ENCODE measurements at regions not wholly inside any gene's neighbourhood (a gene's known extent, or its start where the extent isn't known, plus 50 kb on each side); places are given as distances from the start of the nearest gene placed in this dataset.

- intact Hi-C loops (cut with micrococcal nuclease) = no loop called here
- no peak for TF ChIP-seq POLR2AphosphoS5 (IDR thresholded peaks at IDR 0.05; ENCODE audit: low read depth, low read length)
- TF ChIP-seq EGR1 (IDR thresholded peaks at IDR 0.05; ENCODE audit: low read depth) = no peak
- no peak for TF ChIP-seq ZBTB33 (IDR thresholded peaks at IDR 0.05; ENCODE audit: extremely low read depth, insufficient replicate concordance, low read length)
- TF ChIP-seq CTCF (IDR thresholded peaks at IDR 0.05 in 2 of 3, conservative IDR thresholded peaks at IDR 0.05 in 1 of 3; ENCODE audit: borderline replicate concordance in 1 of 3, insufficient read depth in 1 of 3, low read depth in 2 of 3, low read length in 2 of 3) = no peak
- no peak for TF ChIP-seq YY1 (IDR thresholded peaks at IDR 0.05; ENCODE audit: extremely low read depth, insufficient replicate concordance, low read depth, low read length)
- no peak for TF ChIP-seq SRF (IDR thresholded peaks at IDR 0.05; ENCODE audit: low read depth)
- no peak for TF ChIP-seq TCF7L2 (IDR thresholded peaks at IDR 0.05; ENCODE audit: borderline replicate concordance, extremely low read depth, insufficient read depth, insufficient read length)
- TF ChIP-seq CEBPB (IDR thresholded peaks at IDR 0.05; ENCODE audit: low read depth) = no peak
- no peak for TF ChIP-seq ELF1 (IDR thresholded peaks at IDR 0.05; ENCODE audit: borderline replicate concordance, low read depth)
- TF ChIP-seq RAD21 (IDR thresholded peaks at IDR 0.05; ENCODE audit: low read depth) = no peak
- no peak for TF ChIP-seq SIN3A (IDR thresholded peaks at IDR 0.05; ENCODE audit: low read depth)
- TF ChIP-seq ZNF274 (IDR thresholded peaks at IDR 0.05; ENCODE audit: low read depth, low read length) = no peak
- Histone ChIP-seq H3K9me2 (ENCODE audit: insufficient read depth) (no peaks in the 10 kb centered on the region), H3K4me2 (ENCODE audit: low read length) (no peak overlapping the region), H3K9me3 (ENCODE audit: control insufficient read depth in 1 of 2, insufficient read depth in 1 of 2, low read depth in 1 of 2, low read length in 2 of 2) (no peaks in the 10 kb centered on the region), H4K20me1 (ENCODE audit: insufficient read depth) (no peaks in the 10 kb centered on the region), H3K4me3 (replicated peaks in 1 of 2; ENCODE audit: low read depth in 1 of 2, low read length in 2 of 2) (no peak overlapping the region), H3K36me3 (ENCODE audit: control insufficient read depth in 1 of 2, insufficient read depth in 2 of 2, low read length in 2 of 2) (no peaks in the 10 kb centered on the region), H2AFZ (ENCODE audit: low read depth, low read length, poor library complexity, severe bottlenecking) (no peak overlapping the region), H3K9ac (ENCODE audit: low read length) (no peak overlapping the region), H3K27me3 (ENCODE audit: insufficient read depth, low read length) (no peaks in the 10 kb centered on the region), H3K27ac (ENCODE audit: low read depth, low read length) (no peak overlapping the region), H3K79me2 (ENCODE audit: insufficient read depth, low read length) (no peaks in the 10 kb centered on the region), H3K4me1 (ENCODE audit: control insufficient read depth in 1 of 2, insufficient read depth in 2 of 2, low read length in 2 of 2) (no peaks in the 10 kb centered on the region; a peak in 1 of 4 replicates)
- CTCF ChIA-PET = interaction anchor here (1.6 kb wide), 1 partner anchor 12 kb away, joined by 5 read pairs; no protein-coding TSS in a partner anchor
- no peak for DNase-seq (ENCODE audit: low read depth, low spot score)
- no peak for ATAC-seq
- no TSS peak for BruUV-seq (replicated peaks)
- POLR2A ChIA-PET = no interaction called here
- RAD21 ChIA-PET (ENCODE audit: low non-redundant PET in 1 of 2, low total read pairs in 2 of 2, uncharacterized antibody in 2 of 2, unreplicated experiment in 2 of 2) = no interaction called here
Measured at GRCh38 chr10:124180044-124180745, 86.8 kb upstream of the CHST15 start.
